Left renal cortex interstitium (tissue), 4 donors: ENCODE measurements at regions not wholly inside any gene's neighbourhood (a gene's known extent, or its start where the extent isn't known, plus 50 kb on each side); places are given as distances from the start of the nearest gene placed in this dataset.

Experiments
- DNase-seq, 4 donors: peaks; one replicate each; pipeline ENCODE4 v3.0.0-alpha.2; 2013; ENCODE audit warnings: low read depth in 4 of 4, low spot score in 2 of 4, missing footprints in 1 of 4

DNA sequence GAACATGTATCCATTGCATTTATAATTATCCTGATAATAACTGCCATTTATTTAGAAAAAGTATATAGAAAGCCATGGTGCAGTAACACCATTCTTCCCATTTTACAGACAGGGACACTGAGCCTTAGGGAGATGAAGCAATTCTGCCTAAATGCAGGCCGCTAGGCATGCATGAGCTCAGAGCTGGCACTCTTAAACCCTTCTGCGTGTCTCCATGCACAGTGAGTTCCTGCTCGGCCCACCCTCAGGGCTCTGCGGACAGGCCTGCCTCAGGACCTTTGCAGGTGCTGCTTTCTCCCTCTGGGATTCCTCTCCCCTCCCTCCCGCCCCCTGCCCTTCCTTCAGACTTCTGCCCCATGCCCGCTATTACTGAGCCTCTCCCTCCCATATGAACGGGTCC is 54.3 kb upstream of the WSB1 start:
- DNase-seq = no peak

DNA sequence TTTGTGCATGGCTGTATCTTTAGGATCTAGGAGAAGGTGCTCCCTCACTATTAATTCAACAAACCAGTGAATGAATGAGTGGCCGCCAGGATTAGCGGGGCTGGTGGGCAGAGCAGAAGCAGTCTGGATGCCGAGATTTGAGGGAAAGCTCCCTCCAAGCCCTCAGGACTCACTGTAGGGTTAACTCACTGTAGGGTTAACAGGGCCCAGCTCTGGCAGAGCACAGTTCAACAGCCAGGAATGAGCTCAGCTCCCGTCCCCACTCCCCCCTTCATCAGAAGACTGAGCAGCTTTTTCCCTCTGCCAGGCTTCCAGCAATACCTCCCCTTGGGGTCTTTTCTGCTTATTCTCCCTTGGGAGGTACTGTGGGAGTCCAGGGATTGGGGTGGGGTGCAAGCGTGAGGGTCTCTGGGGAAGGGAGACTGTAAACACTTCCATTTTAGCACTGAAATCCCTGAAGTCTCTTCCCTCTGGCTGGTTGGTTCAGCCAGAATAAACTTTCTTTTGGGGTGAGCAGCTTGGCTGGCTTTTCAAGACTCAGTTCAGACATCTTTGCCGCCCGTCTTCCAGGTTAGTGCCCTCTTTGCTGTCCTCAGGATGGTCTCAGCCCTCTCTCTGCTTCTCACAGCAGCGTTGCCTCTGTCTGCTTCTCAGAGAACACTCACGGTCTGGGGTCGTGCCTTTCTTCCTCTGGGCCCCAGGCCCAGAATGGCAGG is 53.7 kb upstream of the WSB1 start:
- no peak for DNase-seq

DNA sequence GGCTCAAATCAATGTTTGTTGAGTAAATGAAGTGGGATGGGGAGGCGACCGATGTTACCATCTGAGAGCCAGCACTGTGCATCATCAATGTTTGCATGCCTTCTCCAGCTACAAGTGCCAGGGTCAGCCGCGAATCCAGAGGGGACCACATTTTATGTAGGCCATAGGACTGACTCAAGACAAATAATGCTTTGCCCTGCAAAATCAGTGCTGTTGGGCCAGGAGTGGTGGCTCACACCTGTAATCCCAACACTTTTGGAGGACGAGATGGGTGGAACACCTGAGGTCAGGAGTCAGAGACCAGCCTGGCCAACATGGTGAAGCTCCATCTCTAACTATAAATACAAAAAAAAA is 53.1 kb upstream of the WSB1 start:
- no peak for DNase-seq

DNA sequence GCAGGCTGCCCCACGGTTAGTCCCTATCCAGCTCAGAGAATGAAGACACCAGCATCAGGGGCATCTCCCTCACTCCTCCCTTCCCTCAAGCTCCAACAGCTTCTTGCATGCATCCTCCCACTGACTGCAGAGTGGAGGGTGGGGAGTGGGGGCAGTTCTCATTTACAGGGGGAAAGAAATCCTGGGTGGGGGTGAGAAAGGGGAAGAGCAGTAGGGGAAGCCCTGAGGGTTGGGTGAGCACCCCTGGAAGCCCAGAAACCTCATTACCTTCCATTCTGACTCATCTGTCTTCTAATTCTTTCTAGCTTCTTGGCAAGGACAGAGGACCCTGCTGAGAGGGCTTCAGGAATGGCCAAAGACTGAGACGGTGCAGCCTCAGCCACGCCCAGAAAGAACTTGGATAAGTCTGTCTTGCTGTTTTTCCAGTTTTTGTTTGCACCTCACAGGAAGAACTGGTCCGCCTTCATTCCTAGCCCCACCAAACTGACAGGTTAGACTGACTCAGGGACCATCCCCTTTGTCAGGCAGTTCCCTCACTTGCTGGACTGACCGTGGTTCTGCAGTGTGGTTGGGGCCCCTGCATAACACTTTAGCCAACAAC is 52.5 kb upstream of the WSB1 start:
- no peak for DNase-seq

DNA sequence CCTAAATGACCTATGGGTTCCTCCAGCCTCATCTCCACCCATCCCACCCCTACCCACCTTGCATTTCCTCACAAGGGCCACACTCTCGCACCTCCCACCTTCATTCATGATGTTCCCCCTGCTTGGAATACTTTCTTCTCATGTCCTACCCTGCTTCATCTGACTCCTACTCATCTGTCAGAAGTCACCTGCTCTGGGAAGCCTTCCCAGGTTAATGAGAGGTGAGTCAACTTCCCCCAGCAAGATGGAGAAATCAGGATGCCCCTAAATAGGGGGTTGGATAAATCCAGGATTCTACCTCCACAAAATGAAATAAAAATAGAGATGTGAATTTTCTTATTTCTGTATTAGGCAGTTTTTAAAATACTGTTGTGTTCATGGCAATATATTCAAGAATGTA is 51.0 kb upstream of the WSB1 start:
- no peak for DNase-seq

DNA sequence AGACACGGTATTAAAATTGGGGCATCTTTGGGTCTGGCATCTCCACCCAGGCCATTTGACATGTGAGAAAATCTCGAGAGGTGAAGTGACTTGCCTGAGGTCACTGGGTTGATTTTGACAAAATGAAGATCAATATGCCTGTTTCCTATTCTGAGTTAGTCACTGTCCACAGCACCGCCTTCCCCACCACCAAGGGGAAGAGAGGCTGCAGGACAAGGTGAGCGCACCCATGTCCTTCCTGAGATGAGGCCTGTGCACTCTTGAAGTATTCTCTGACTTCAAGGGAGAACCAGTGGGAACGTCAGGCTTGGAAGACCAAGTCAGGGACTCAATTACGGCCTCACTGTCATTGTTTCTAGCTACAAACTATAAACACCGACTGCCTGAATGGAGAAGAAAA is 49.9 kb upstream of the WSB1 start:
- no peak for DNase-seq
